Lung (tissue), 11 donors: ENCODE measurements at regions not wholly inside any gene's neighbourhood (a gene's known extent, or its start where the extent isn't known, plus 50 kb on each side); places are given as distances from the start of the nearest gene placed in this dataset.

Source experiments
- ATAC-seq: fragments of 200-7000 bp; cut with Tn5 transposase; one replicate; pipeline ENCODE4 v1.9.1; 2020; ENCODE audit warnings: moderate number of reproducible peaks; ENCODE audit not compliant: insufficient read depth, low FRiP score
- DNase-seq, 3 donors: peaks; one replicate each; pipeline ENCODE4 v3.0.0-alpha.2; 2013 to 2017
- H3K27ac ChIP-seq, 2 donors: one replicate each; pipeline ENCODE4 v1.5.1; 2013; ENCODE audit warnings: mild to moderate bottlenecking in 2 of 2, moderate library complexity in 2 of 2, control low read depth in 1 of 2, inconsistent platforms in 1 of 2, low read depth in 1 of 2, low read length in 1 of 2
- H3K27me3 ChIP-seq, 3 donors: one replicate each; pipeline ENCODE4 v1.5.1; 2013; ENCODE audit warnings: low read length in 2 of 3; ENCODE audit not compliant: control insufficient read depth in 3 of 3, insufficient read depth in 3 of 3
- H3K36me3 ChIP-seq, 4 donors: one replicate each; pipeline ENCODE4 v1.5.1; 2013; ENCODE audit warnings: low read length in 4 of 4, mild to moderate bottlenecking in 1 of 4, moderate library complexity in 1 of 4; ENCODE audit not compliant: control insufficient read depth in 4 of 4, insufficient read depth in 4 of 4
- H3K4me1 ChIP-seq, 5 donors: one replicate each; pipeline ENCODE4 v1.5.1; 2013; ENCODE audit warnings: low read length in 5 of 5, mild to moderate bottlenecking in 2 of 5, moderate library complexity in 1 of 5; ENCODE audit not compliant: control insufficient read depth in 5 of 5, insufficient read depth in 5 of 5
- H3K4me3 ChIP-seq: one replicate; pipeline ENCODE4 v1.5.1; 2013; ENCODE audit warnings: mild to moderate bottlenecking, control low read depth, moderate library complexity
- H3K9ac ChIP-seq, 2 donors: one replicate each; pipeline ENCODE4 v1.5.1; 2013; ENCODE audit warnings: low read length in 2 of 2, control low read depth in 1 of 2; ENCODE audit not compliant: insufficient read depth in 1 of 2
- H3K9me3 ChIP-seq, 4 donors: one replicate each; pipeline ENCODE4 v1.5.1; 2013; ENCODE audit warnings: low read length in 3 of 4, mild to moderate bottlenecking in 1 of 4, moderate library complexity in 1 of 4; ENCODE audit not compliant: control insufficient read depth in 4 of 4, insufficient read depth in 3 of 4
- WGBS, 2 donors: extraction: QIAGEN DNeasy Blood & Tissue Kit; methylation state at CpG; one replicate each; pipeline ENCODE4 v1.1.7; 2013; 5-methylcytosine and 5-hydroxymethylcytosine counted together
- TF ChIP-seq, protein P1 (sequence below): IDR thresholded peaks from 2 replicates; pipeline ENCODE4 v1.5.1; 2012; ENCODE audit warnings: mild to moderate bottlenecking; ENCODE audit errors: control extremely low read depth, extremely low read depth
- donor health status: control.
- donor health status: control.
- donor health status: Bipolar disorder and iron deficiency.
- donor health status: healthy.
- donor health status: DM: yes; HTN: yes; CAD: no.

DNA sequence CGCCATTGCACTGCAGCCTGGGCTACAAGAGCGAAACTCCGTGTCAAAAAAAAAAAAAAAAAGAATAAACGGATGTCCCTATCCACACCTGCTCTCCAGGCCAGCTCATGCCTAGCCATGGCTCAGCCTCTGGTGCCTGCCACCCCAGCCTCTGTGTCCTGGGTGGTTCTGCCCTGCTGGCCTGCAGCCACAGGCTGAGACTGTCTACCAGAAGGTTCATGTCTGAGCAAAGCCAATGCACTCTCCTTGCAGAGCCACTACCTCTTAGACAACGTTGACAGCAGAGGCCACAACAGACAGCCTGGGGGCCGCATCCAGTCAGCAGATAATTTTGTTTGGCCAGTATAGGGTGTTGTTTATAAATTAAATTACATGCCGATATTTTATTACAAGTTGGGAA lies 127.7 kb downstream of the ASB7 start:
- Histone ChIP-seq H3K9ac (no peak overlapping the region), H3K36me3 (no peaks in the 10 kb centered on the region), H3K9me3 (no peaks in the 10 kb centered on the region), H3K27ac (no peak overlapping the region), H3K4me1 (peaks cover 0 to 9% (median 1%) of the 10 kb centered on the region in 5 donors), H3K27me3 (no peaks in the 10 kb centered on the region), H3K4me3 (no peak overlapping the region)
- TF ChIP-seq, protein P1, sequence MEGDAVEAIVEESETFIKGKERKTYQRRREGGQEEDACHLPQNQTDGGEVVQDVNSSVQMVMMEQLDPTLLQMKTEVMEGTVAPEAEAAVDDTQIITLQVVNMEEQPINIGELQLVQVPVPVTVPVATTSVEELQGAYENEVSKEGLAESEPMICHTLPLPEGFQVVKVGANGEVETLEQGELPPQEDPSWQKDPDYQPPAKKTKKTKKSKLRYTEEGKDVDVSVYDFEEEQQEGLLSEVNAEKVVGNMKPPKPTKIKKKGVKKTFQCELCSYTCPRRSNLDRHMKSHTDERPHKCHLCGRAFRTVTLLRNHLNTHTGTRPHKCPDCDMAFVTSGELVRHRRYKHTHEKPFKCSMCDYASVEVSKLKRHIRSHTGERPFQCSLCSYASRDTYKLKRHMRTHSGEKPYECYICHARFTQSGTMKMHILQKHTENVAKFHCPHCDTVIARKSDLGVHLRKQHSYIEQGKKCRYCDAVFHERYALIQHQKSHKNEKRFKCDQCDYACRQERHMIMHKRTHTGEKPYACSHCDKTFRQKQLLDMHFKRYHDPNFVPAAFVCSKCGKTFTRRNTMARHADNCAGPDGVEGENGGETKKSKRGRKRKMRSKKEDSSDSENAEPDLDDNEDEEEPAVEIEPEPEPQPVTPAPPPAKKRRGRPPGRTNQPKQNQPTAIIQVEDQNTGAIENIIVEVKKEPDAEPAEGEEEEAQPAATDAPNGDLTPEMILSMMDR: no peak
- ATAC-seq (no peak), DNase-seq (no peak)
- 78 to 91% methylated on average over 7 of the region's 7 CpGs for WGBS, 2 donors

DNA sequence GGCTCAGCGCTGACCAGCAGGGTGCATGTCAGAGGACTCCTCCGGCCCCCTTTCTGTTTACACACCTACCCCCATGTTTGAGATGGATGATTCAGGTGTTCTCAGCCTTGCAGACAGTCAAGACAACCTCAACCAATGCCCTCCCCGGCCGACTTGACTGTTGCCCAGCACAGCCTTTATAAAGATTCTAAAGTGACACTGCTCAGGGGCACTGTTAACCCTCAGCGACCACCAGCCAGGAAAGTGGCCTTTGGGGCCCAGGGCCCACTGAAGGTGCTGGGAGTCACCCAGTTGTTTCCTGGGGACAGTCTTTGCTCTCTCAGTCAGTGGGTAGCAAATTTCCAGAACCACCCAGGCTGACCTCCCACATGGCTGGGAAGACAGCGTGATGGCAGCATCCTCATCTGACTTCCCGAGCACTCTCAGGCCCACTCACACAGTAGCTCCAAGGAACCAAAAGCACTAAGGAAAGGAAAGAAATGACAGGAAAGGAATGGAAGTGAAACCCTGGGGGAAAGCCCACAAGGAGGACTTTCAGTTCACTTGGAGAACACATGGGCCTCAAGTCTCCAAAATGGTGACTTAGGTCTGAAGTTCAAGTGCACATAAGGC lies 128.4 kb downstream of the ASB7 start:
- H3K9ac ChIP-seq: no peak overlapping the region
- TF ChIP-seq, protein P1: no peak
- no peak for DNase-seq
- H3K4me3 ChIP-seq: no peak overlapping the region
- H3K9me3 ChIP-seq: no peaks in the 10 kb centered on the region
- H3K27me3 ChIP-seq: no peaks in the 10 kb centered on the region
- no peaks in the 10 kb centered on the region for H3K36me3 ChIP-seq
- ATAC-seq: no peak
- 90 to 93% methylated on average over 7 of the region's 7 CpGs for WGBS, 2 donors
- peaks cover 0 to 12% (median 4%) of the 10 kb centered on the region in 5 donors for H3K4me1 ChIP-seq
- no peak overlapping the region for H3K27ac ChIP-seq

DNA sequence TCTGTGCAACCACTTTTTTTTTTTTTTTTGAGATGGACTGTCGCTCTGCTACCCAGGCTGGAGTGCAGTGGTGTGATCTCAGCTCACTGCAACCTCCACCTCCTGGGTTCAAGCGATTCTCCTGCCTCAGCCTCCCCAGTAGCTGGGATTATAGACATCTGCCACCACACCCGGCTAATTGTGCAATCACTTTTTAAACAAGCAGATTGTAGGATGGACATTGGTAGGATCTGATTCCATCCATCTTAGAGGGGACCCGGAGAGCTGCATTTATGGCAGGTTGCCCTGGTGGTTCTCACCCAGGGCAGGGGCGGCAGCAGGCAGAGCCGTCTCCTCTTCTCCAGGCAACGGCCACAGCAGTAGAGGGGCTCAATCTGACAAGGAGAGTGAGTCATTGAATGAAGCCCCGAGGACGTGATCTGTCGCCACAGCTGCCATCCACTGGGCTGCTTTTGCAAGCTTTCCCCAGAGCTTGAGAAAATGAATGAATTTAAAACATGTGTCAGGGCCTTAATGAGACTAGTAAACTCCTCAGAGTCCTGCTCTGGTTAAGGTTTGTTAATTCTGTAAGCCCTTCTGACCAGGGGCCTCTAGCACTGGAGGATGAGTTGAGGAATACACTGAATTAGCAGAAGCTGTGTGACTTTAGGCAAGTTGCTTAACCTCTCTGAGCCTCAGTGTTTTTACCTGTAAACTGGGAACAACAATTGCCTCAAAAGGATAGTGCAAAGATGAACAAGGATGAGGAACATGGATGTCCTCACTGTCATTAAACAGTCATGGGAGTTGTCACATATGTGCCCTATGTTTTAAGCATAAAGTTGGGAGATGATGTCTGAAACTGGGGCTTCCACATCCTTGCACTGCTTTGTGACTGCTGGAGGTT lies 129.1 kb downstream of the ASB7 start:
- ATAC-seq: no peak
- TF ChIP-seq, protein P1: no peak
- H3K4me1 ChIP-seq: peaks cover 0 to 12% (median 4%) of the 10 kb centered on the region in 5 donors
- H3K36me3 ChIP-seq: no peaks in the 10 kb centered on the region
- WGBS, 2 donors: 90 to 92% methylated on average over 10 of the region's 10 CpGs
- no peak overlapping the region for H3K9ac ChIP-seq
- no peak overlapping the region for H3K4me3 ChIP-seq
- no peaks in the 10 kb centered on the region for H3K9me3 ChIP-seq
- no peak for DNase-seq
- no peaks in the 10 kb centered on the region for H3K27me3 ChIP-seq
- no peak overlapping the region for H3K27ac ChIP-seq
